Type B pancreatic cell (in vitro differentiated cells): ENCODE measurements at regions not wholly inside any gene's neighbourhood (a gene's known extent, or its start where the extent isn't known, plus 50 kb on each side); places are given as distances from the start of the nearest gene placed in this dataset.

Source experiments
- DNase-seq: peaks from one replicate; pipeline ENCODE4 v3.0.0; 2021; ENCODE audit warnings: mixed read lengths; ENCODE audit not compliant: unreplicated experiment; ENCODE audit errors: extremely low spot score
- H3K27ac Mint-ChIP-seq: 2 replicates; pipeline ENCODE4 v1.8.0; 2021; ENCODE audit warnings: mild to moderate bottlenecking, mixed read lengths
- H3K27me3 Mint-ChIP-seq: 2 replicates; pipeline ENCODE4 v1.8.0; 2021; ENCODE audit warnings: mixed read lengths
- H3K36me3 Mint-ChIP-seq: 2 replicates; pipeline ENCODE4 v1.8.0; 2021; ENCODE audit warnings: mixed read lengths
- H3K4me1 Mint-ChIP-seq: one replicate; pipeline ENCODE4 v1.8.0; 2021; ENCODE audit warnings: mixed read lengths; ENCODE audit not compliant: unreplicated experiment
- H3K4me3 Mint-ChIP-seq: 2 replicates; pipeline ENCODE4 v1.8.0; 2021; ENCODE audit warnings: mild to moderate bottlenecking, mixed read lengths
- H3K9me3 Mint-ChIP-seq: 2 replicates; pipeline ENCODE4 v1.8.0; 2021; ENCODE audit warnings: mixed read lengths
- CTCF ChIP-seq: fragments of 200-600 bp; sonication (generic); conservative IDR thresholded peaks from 2 replicates; pipeline ENCODE4 v1.5.0; 2021; ENCODE audit warnings: antibody characterized with exemption, mild to moderate bottlenecking

- DNase-seq = no peak
- Mint-ChIP-seq H3K27ac (no peak overlapping the region), H3K9me3 (no peaks in the 10 kb centered on the region), H3K36me3 (peaks cover 17% of the 10 kb centered on the region), H3K4me1 (peaks cover 8% of the 10 kb centered on the region), H3K27me3 (no peaks in the 10 kb centered on the region), H3K4me3 (no peak overlapping the region)
- TF ChIP-seq CTCF = no peak
These were observed 83.5 kb upstream of the SPRY1 start for GRCh38 chr4:123312951-123313592.

GRCh38 chr4:123315617-123316016 lies 81.0 kb upstream of the SPRY1 start:
- Mint-ChIP-seq H3K4me1 (peaks cover 8% of the 10 kb centered on the region), H3K36me3 (peaks cover 12% of the 10 kb centered on the region), H3K27ac (no peak overlapping the region), H3K27me3 (no peaks in the 10 kb centered on the region), H3K9me3 (no peaks in the 10 kb centered on the region), H3K4me3 (no peak overlapping the region)
- TF ChIP-seq CTCF = no peak
- DNase-seq = no peak

- H3K36me3 Mint-ChIP-seq = peaks cover 23% of the 10 kb centered on the region
- H3K9me3 Mint-ChIP-seq = peaks cover 8% of the 10 kb centered on the region
- no peak for TF ChIP-seq CTCF
- no peaks in the 10 kb centered on the region for H3K27me3 Mint-ChIP-seq
- H3K4me1 Mint-ChIP-seq = peaks cover 8% of the 10 kb centered on the region
- no peak overlapping the region for H3K4me3 Mint-ChIP-seq
- H3K27ac Mint-ChIP-seq = no peak overlapping the region
- no peak for DNase-seq
These were observed 79.4 kb upstream of the SPRY1 start for GRCh38 chr4:123317211-123317610.

GRCh38 chr4:123319639-123320038 lies 77.0 kb upstream of the SPRY1 start:
- no peak overlapping the region for H3K27ac Mint-ChIP-seq
- H3K9me3 Mint-ChIP-seq = peaks cover 11% of the 10 kb centered on the region
- H3K4me3 Mint-ChIP-seq = no peak overlapping the region
- no peaks in the 10 kb centered on the region for H3K4me1 Mint-ChIP-seq
- H3K36me3 Mint-ChIP-seq = peaks cover 24% of the 10 kb centered on the region
- TF ChIP-seq CTCF = no peak
- no peaks in the 10 kb centered on the region for H3K27me3 Mint-ChIP-seq
- no peak for DNase-seq

GRCh38 chr4:123323998-123324397 lies 72.6 kb upstream of the SPRY1 start:
- Mint-ChIP-seq H3K9me3 (peaks cover 11% of the 10 kb centered on the region), H3K4me3 (no peak overlapping the region), H3K27me3 (no peaks in the 10 kb centered on the region), H3K27ac (no peak overlapping the region), H3K36me3 (peaks cover 18% of the 10 kb centered on the region), H3K4me1 (peaks cover 4% of the 10 kb centered on the region)
- no peak for TF ChIP-seq CTCF
- DNase-seq = no peak
